ENCODE measurements at regions not wholly inside any gene's neighbourhood (a gene's known extent, or its start where the extent isn't known, plus 50 kb on each side); places are given as distances from the start of the nearest gene placed in this dataset.

GRCh38 chr14:82122655-82123054, 589.0 kb upstream of the SEL1L start:
- no TSS peak for BruUV-seq (replicated peaks)
- H3K4me1 Mint-ChIP-seq (ENCODE audit: insufficient read depth, unreplicated experiment) = no peaks in the 10 kb centered on the region
- no peaks in the 10 kb centered on the region for H3K27me3 Mint-ChIP-seq (ENCODE audit: insufficient read depth, unreplicated experiment)
- H3K9me3 Mint-ChIP-seq (ENCODE audit: unreplicated experiment) = peaks cover 16% of the 10 kb centered on the region
- H3K4me3 Mint-ChIP-seq (ENCODE audit: unreplicated experiment) = no peak overlapping the region
- no peaks in the 10 kb centered on the region for H3K36me3 Mint-ChIP-seq (ENCODE audit: insufficient read depth, unreplicated experiment)
- intact Hi-C loops (cut with micrococcal nuclease) = no loop called here
- no peak overlapping the region for H3K27ac Mint-ChIP-seq (ENCODE audit: low read depth, unreplicated experiment)
- POLR2A ChIA-PET = interaction anchor here (1.2 kb wide), 1 partner anchor 8 kb away, joined by 3 read pairs; no protein-coding TSS in a partner anchor
- TF ChIP-seq, protein P1, sequence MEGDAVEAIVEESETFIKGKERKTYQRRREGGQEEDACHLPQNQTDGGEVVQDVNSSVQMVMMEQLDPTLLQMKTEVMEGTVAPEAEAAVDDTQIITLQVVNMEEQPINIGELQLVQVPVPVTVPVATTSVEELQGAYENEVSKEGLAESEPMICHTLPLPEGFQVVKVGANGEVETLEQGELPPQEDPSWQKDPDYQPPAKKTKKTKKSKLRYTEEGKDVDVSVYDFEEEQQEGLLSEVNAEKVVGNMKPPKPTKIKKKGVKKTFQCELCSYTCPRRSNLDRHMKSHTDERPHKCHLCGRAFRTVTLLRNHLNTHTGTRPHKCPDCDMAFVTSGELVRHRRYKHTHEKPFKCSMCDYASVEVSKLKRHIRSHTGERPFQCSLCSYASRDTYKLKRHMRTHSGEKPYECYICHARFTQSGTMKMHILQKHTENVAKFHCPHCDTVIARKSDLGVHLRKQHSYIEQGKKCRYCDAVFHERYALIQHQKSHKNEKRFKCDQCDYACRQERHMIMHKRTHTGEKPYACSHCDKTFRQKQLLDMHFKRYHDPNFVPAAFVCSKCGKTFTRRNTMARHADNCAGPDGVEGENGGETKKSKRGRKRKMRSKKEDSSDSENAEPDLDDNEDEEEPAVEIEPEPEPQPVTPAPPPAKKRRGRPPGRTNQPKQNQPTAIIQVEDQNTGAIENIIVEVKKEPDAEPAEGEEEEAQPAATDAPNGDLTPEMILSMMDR (IDR thresholded peaks at IDR 0.05; ENCODE audit: unreplicated experiment) = no peak
- DNase-seq (ENCODE audit: unreplicated experiment) = no peak
- CTCF ChIA-PET = no interaction called here

DNA sequence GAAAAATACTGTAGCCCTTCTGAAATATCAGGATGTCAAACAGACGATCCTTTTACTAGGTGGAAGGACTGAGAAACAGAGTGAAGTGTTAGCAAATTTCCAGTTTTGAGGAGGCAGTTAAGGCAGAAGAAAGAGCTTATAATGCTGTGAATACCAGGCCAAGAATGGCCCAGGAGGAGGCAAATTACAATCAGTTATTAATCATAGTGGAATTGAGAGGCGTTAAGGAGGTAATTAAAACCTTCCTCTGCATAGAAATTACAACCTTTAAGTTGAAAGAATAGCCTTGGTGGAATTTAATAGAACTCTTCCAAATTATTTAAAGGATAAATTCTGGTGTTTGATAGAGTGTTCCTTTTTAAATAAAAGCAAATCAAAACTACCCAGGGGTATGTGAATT, 590.9 kb upstream of the SEL1L start:
- CTCF ChIA-PET = interaction anchor here (1.1 kb wide), 1 partner anchor 10 kb away, joined by 4 read pairs; no protein-coding TSS in a partner anchor
- Mint-ChIP-seq H3K9me3 (ENCODE audit: unreplicated experiment) (peaks cover 9% of the 10 kb centered on the region), H3K27ac (ENCODE audit: low read depth, unreplicated experiment) (no peak overlapping the region), H3K4me3 (ENCODE audit: unreplicated experiment) (no peak overlapping the region), H3K36me3 (ENCODE audit: insufficient read depth, unreplicated experiment) (no peaks in the 10 kb centered on the region), H3K27me3 (ENCODE audit: insufficient read depth, unreplicated experiment) (no peaks in the 10 kb centered on the region), H3K4me1 (ENCODE audit: insufficient read depth, unreplicated experiment) (no peaks in the 10 kb centered on the region)
- DNase-seq (ENCODE audit: unreplicated experiment) = no peak
- POLR2A ChIA-PET = no interaction called here
- no TSS peak for BruUV-seq (replicated peaks)
- intact Hi-C loops (cut with micrococcal nuclease) = no loop called here
- TF ChIP-seq, protein P1 (IDR thresholded peaks at IDR 0.05; ENCODE audit: unreplicated experiment) = no peak

- TF ChIP-seq, protein P1 (IDR thresholded peaks at IDR 0.05; ENCODE audit: unreplicated experiment) = no peak
- CTCF ChIA-PET = interaction anchor here (0.6 kb wide), 1 partner anchor 70 kb away, joined by 3 read pairs; no protein-coding TSS in a partner anchor
- Mint-ChIP-seq H3K36me3 (ENCODE audit: insufficient read depth, unreplicated experiment) (no peaks in the 10 kb centered on the region), H3K9me3 (ENCODE audit: unreplicated experiment) (peaks cover 15% of the 10 kb centered on the region), H3K27ac (ENCODE audit: low read depth, unreplicated experiment) (no peak overlapping the region), H3K4me3 (ENCODE audit: unreplicated experiment) (no peak overlapping the region), H3K27me3 (ENCODE audit: insufficient read depth, unreplicated experiment) (no peaks in the 10 kb centered on the region), H3K4me1 (ENCODE audit: insufficient read depth, unreplicated experiment) (no peaks in the 10 kb centered on the region)
- POLR2A ChIA-PET = no interaction called here
- intact Hi-C loops (cut with micrococcal nuclease) = no loop called here
- no peak for DNase-seq (ENCODE audit: unreplicated experiment)
- no TSS peak for BruUV-seq (replicated peaks)
These were observed 592.4 kb upstream of the SEL1L start for GRCh38 chr14:82126006-82126405.

DNA sequence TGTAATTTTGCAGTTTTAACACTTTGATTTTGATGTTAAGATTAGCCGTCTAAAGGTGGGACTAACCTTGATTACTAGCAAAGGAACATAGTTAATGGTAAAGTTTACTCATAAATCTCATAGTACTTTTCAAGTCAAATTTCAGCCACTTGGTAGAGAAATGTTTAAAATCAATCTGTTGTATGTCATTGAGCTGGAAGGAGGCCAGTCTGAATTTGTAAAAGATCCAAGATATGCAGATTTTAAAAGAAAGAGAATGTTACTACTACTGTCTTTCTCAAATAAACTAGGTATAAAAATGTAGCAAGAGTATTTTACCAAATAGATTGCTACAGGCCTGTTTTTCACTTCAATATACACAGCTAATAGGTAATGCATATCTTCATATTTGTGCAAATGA, 600.8 kb upstream of the SEL1L start:
- H3K27me3 Mint-ChIP-seq (ENCODE audit: insufficient read depth, unreplicated experiment) = no peaks in the 10 kb centered on the region
- ChIA-PET POLR2A (no interaction called here), CTCF (interaction anchor here (0.8 kb wide), 1 partner anchor 139 kb away, joined by 5 read pairs; no protein-coding TSS in a partner anchor)
- no peaks in the 10 kb centered on the region for H3K36me3 Mint-ChIP-seq (ENCODE audit: insufficient read depth, unreplicated experiment)
- no TSS peak for BruUV-seq (replicated peaks)
- TF ChIP-seq, protein P1 (IDR thresholded peaks at IDR 0.05; ENCODE audit: unreplicated experiment) = no peak
- no peaks in the 10 kb centered on the region for H3K4me1 Mint-ChIP-seq (ENCODE audit: insufficient read depth, unreplicated experiment)
- peaks cover 18% of the 10 kb centered on the region for H3K9me3 Mint-ChIP-seq (ENCODE audit: unreplicated experiment)
- intact Hi-C loops (cut with micrococcal nuclease) = no loop called here
- no peak overlapping the region for H3K4me3 Mint-ChIP-seq (ENCODE audit: unreplicated experiment)
- no peak overlapping the region for H3K27ac Mint-ChIP-seq (ENCODE audit: low read depth, unreplicated experiment)
- no peak for DNase-seq (ENCODE audit: unreplicated experiment)
